ENCODE measurements at regions not wholly inside any gene's neighbourhood (a gene's known extent, or its start where the extent isn't known, plus 50 kb on each side); places are given as distances from the start of the nearest gene placed in this dataset.

DNA sequence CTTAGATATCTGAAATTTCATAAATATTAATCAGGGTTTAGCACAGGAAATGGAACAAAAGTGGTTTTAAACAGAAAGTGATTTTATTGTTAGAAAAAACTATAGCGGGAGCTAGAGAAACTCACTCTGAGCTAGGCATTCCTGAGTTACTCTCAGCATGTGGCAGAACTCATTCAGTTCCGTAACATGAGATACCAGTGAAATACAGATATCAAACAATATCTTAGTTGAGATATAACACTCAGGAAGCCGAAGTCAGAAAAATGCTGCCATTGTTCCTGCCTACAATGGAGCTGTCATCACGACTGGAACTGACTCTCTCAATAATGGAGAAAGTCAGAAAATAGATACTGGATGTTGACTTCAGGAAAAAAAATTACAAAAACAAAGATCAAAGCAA is 1428.7 kb downstream of the PCDH18 start:
- no peaks in the 10 kb centered on the region for H3K9me3 ChIP-seq
- no peak for DNase-seq (ENCODE audit: low read depth in 1 of 2, low spot score in 1 of 2)
- H3K4me1 ChIP-seq = no peaks in the 10 kb centered on the region
- no peak overlapping the region for H3K4me2 ChIP-seq
- ChIA-PET CTCF (no interaction called here), POLR2A (no interaction called here)
- FAIRE-seq = no peak
- H3K4me3 ChIP-seq = no peak overlapping the region
- WGBS (ENCODE audit: missing lambda C conversion rate) = 59% methylated on average over 4 of the region's 4 CpGs
- TF ChIP-seq MAZ (IDR thresholded peaks at IDR 0.05; ENCODE audit: borderline replicate concordance, low read depth, low read length) = no peak
- TF ChIP-seq, protein P1, sequence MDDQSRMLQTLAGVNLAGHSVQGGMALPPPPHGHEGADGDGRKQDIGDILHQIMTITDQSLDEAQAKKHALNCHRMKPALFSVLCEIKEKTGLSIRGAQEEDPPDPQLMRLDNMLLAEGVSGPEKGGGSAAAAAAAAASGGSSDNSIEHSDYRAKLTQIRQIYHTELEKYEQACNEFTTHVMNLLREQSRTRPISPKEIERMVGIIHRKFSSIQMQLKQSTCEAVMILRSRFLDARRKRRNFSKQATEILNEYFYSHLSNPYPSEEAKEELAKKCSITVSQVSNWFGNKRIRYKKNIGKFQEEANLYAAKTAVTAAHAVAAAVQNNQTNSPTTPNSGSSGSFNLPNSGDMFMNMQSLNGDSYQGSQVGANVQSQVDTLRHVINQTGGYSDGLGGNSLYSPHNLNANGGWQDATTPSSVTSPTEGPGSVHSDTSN (IDR thresholded peaks at IDR 0.05) = no peak
- TF ChIP-seq POLR2AphosphoS2 (conservative IDR thresholded peaks at IDR 0.05; ENCODE audit: low read length) = no peak
- no peak for TF ChIP-seq RCOR1 (IDR thresholded peaks at IDR 0.05; ENCODE audit: low read depth, low read length)
- TF ChIP-seq KDM5A (IDR thresholded peaks at IDR 0.05) = no peak
- H3K27ac ChIP-seq = no peak overlapping the region
- ATAC-seq = no peak

DNA sequence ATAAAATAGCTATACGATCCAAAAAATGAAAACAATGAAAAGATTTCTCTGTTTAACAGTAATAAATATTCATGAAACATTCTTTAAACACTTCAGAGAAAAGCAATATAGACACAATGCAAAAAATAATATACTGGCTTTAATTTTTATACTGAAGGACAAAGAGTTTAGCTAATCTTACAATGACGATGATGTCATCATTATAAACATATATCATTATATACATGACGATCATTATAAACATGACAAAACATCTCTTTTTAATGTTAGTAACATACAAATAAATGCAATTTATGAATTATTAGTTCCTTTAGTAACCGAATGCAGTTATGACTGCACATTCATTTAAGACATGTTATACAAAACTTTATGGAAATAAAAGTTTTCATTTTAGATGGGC is 1434.6 kb downstream of the PCDH18 start:
- Histone ChIP-seq H3K4me1 (no peaks in the 10 kb centered on the region), H3K4me2 (no peak overlapping the region), H3K27ac (no peak overlapping the region), H3K9me3 (no peaks in the 10 kb centered on the region), H3K4me3 (no peak overlapping the region)
- ATAC-seq (no peak), FAIRE-seq (no peak), DNase-seq (ENCODE audit: low read depth in 1 of 2, low spot score in 1 of 2) (no peak)
- TF ChIP-seq ZFP36 (IDR thresholded peaks at IDR 0.05; ENCODE audit: borderline replicate concordance, partially characterized antibody) = no peak
- TF ChIP-seq MAFK (IDR thresholded peaks at IDR 0.05; ENCODE audit: partially characterized antibody) = no peak
- TF ChIP-seq NPAS2 (CRISPR knock-in tag; IDR thresholded peaks at IDR 0.05; ENCODE audit: borderline replicate concordance) = no peak
- TF ChIP-seq HOXB5 (CRISPR knock-in tag; IDR thresholded peaks at IDR 0.05) = no peak
- no peak for TF ChIP-seq RFX5 (IDR thresholded peaks at IDR 0.05)
- no peak for TF ChIP-seq HOXB13 (CRISPR knock-in tag; IDR thresholded peaks at IDR 0.05; ENCODE audit: low read depth)
- TF ChIP-seq ESRRA (IDR thresholded peaks at IDR 0.05; ENCODE audit: borderline replicate concordance, low read length) = no peak
- TF ChIP-seq RCOR1 (IDR thresholded peaks at IDR 0.05; ENCODE audit: low read depth, low read length) = no peak
- no peak for TF ChIP-seq CBX8 (IDR thresholded peaks at IDR 0.05)
- TF ChIP-seq E2F6 (IDR thresholded peaks at IDR 0.05; ENCODE audit: borderline replicate concordance, low read depth) = no peak
- no peak for TF ChIP-seq NFE2L2 (conservative IDR thresholded peaks at IDR 0.05; ENCODE audit: low read length)
- TF ChIP-seq SMC3 (IDR thresholded peaks at IDR 0.05) = no peak
- TF ChIP-seq RNF2 (IDR thresholded peaks at IDR 0.05; ENCODE audit: borderline replicate concordance, low read depth) = no peak
- TF ChIP-seq, protein P2, sequence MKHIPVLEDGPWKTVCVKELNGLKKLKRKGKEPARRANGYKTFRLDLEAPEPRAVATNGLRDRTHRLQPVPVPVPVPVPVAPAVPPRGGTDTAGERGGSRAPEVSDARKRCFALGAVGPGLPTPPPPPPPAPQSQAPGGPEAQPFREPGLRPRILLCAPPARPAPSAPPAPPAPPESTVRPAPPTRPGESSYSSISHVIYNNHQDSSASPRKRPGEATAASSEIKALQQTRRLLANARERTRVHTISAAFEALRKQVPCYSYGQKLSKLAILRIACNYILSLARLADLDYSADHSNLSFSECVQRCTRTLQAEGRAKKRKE (CRISPR knock-in tag; IDR thresholded peaks at IDR 0.05; ENCODE audit: low read depth) = no peak
- no peak for TF ChIP-seq HEYL (CRISPR knock-in tag; IDR thresholded peaks at IDR 0.05)
- TF ChIP-seq JUN (IDR thresholded peaks at IDR 0.05) = no peak
- POLR2A ChIA-PET = no interaction called here
- CTCF ChIA-PET = no interaction called here
- WGBS (ENCODE audit: missing lambda C conversion rate) = 74% methylated on average over 4 of the region's 4 CpGs

- ChIA-PET POLR2A (no interaction called here), CTCF (no interaction called here)
- Histone ChIP-seq H3K4me3 (no peak overlapping the region), H3K27ac (no peak overlapping the region), H3K4me1 (no peaks in the 10 kb centered on the region), H3K4me2 (no peak overlapping the region), H3K9me3 (no peaks in the 10 kb centered on the region)
- DNase-seq (ENCODE audit: low read depth in 1 of 2, low spot score in 1 of 2) (no peak), ATAC-seq (no peak), FAIRE-seq (no peak)
- WGBS (ENCODE audit: missing lambda C conversion rate) = 68% methylated on average over 4 of the region's 4 CpGs
- TF ChIP-seq HEYL (CRISPR knock-in tag; IDR thresholded peaks at IDR 0.05) (no peak), ESRRA (IDR thresholded peaks at IDR 0.05; ENCODE audit: borderline replicate concordance, low read length) (no peak), SMC3 (IDR thresholded peaks at IDR 0.05) (no peak), EHMT2 (IDR thresholded peaks at IDR 0.05; ENCODE audit: low read depth) (no peak), ZC3H11A (IDR thresholded peaks at IDR 0.05) (no peak), RNF2 (IDR thresholded peaks at IDR 0.05; ENCODE audit: borderline replicate concordance, low read depth) (no peak), CHD2 (IDR thresholded peaks at IDR 0.05; ENCODE audit: low read length, partially characterized antibody) (no peak), E2F6 (IDR thresholded peaks at IDR 0.05; ENCODE audit: borderline replicate concordance, low read depth) (no peak), MAZ (IDR thresholded peaks at IDR 0.05; ENCODE audit: borderline replicate concordance, low read depth, low read length) (no peak), JUNB (IDR thresholded peaks at IDR 0.05) (no peak), CBX2 (IDR thresholded peaks at IDR 0.05; ENCODE audit: borderline replicate concordance, low read depth) (no peak), RAD21 (conservative IDR thresholded peaks at IDR 0.05 in 1 of 2, IDR thresholded peaks at IDR 0.05 in 1 of 2) (no peak), HOXA7 (CRISPR knock-in tag; IDR thresholded peaks at IDR 0.05) (no peak), NFE2L2 (conservative IDR thresholded peaks at IDR 0.05; ENCODE audit: low read length) (no peak), JUN (IDR thresholded peaks at IDR 0.05) (no peak), FOSL2 (IDR thresholded peaks at IDR 0.05) (no peak), FOSL2 (CRISPR knock-in tag; IDR thresholded peaks at IDR 0.05) (no peak)
- TF ChIP-seq, protein P3, sequence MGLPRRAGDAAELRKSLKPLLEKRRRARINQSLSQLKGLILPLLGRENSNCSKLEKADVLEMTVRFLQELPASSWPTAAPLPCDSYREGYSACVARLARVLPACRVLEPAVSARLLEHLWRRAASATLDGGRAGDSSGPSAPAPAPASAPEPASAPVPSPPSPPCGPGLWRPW (IDR thresholded peaks at IDR 0.05) = no peak
- TF ChIP-seq, protein P4, sequence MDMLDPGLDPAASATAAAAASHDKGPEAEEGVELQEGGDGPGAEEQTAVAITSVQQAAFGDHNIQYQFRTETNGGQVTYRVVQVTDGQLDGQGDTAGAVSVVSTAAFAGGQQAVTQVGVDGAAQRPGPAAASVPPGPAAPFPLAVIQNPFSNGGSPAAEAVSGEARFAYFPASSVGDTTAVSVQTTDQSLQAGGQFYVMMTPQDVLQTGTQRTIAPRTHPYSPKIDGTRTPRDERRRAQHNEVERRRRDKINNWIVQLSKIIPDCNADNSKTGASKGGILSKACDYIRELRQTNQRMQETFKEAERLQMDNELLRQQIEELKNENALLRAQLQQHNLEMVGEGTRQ (IDR thresholded peaks at IDR 0.05) = no peak
Measured at GRCh38 chr4:136088211-136088867, 1444.0 kb downstream of the PCDH18 start.

Measured in A549 (cell line).